LHCN-M2 (cell line): ENCODE measurements at regions not wholly inside any gene's neighbourhood (a gene's known extent, or its start where the extent isn't known, plus 50 kb on each side); places are given as distances from the start of the nearest gene placed in this dataset.
"Not testable (repeated sequence)": the region's sequence is repeated elsewhere in the genome, so short reads cannot be mapped to it uniquely, and the experiment has no call there.

Experiments
- DNase-seq: peaks from one replicate; pipeline ENCODE4 v3.0.0-alpha.2; 2012; ENCODE audit warnings: low read depth

DNA sequence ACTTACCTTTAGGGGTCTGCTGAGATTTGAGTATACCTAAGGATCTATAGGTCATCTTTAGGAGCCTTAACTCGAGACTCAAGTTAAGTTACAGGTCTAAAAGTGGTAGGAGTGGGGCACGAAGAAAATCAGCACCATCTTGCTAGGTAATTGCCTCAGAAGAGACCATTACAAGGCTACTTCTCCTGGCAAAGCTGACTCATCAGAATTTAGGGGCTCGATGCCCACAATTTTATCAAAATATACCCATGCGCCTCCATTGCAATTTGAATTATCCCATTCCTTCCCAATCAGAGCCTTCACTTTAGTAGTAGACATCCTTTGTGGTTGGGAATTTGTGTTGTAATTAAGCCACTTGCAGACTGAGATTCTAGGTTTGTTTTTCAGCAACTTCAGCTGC is 1994.3 kb downstream of the MRPL39 start:
- no peak for DNase-seq

DNA sequence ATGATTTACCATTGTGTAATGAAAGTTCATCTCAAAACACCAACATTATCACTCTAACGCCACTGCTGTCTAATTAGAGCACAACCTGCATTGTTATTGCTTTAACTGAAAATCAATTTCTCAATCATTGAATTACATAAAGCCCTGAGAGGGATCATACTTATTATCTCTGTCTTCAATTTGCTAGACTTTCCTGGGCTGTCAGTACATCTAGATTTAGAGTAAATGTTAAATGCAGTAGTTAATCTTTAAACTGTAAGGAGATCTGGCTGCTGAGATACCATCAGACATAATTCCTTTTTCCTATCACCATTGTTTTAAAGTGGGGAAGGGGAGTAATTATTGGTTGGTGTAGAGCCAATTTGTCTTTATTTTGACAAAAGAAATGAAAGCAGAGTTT is 1995.1 kb downstream of the MRPL39 start:
- no peak for DNase-seq

DNA sequence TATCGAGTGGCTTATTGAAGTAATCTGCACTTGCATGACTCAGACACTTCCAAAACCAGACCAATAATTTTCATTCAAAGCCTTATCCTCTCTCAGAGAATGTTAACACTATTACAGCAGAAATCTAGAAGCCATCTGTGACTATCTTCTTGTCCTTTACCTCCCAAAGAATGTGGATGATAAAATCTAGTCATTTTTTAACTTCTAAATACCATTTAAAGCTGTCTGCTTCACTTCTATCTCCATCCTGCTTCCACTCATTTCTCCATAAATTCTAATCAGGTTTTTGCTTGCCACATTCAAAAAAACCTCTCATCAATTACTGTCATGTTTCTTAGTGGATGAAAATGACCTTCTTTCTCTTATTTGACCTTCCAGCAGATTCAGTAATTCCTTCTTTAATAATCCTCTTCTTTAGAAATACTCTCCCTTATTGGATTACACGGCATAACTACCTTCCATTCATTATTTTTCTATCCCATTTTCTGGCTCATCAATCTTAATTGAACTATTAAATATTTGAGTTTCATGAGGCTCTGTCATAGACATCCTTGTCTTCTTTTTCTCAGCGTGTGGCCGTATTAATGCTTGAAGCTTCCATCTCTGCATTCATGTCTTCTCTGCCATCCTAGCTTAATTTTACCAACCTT is 1999.4 kb downstream of the MRPL39 start:
- no peak for DNase-seq

DNA sequence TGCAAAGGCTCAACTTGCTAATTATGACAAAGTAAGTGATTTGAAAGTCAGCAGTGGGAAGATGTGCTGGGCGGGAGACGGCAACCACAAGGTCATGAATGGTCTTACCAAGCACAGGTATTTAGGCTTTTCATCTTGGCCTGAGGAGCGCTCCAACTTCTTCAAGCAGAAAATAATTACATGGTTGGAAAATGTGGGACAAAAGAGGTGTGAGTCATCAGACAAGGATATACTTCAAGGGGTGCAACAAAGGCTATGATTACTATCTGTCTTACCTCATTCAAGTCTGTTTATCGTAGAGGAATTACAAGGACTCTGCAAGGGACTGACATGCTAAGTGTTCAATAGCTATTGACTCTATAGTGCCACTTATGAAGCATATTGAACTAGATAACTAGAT is 2005.7 kb downstream of the MRPL39 start:
- no peak for DNase-seq

DNA sequence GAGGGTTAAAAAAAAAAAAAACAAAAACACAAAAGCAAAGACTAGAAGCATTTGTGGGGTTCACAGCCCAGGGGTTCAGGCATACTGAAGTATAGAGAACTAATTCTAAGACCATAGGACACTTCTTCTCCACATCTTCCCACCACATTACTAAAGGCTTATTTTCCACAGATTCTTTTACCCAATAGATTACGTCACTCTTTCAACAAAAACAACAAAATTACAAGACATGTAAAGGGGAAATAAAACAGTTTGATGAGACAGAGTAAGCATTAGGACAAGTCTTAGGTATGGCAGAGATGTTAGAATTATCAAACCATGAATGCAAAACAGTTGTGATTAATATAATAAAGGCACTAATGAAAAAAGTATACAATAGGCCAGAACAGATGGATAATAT is 2013.7 kb downstream of the MRPL39 start:
- no peak for DNase-seq

DNA sequence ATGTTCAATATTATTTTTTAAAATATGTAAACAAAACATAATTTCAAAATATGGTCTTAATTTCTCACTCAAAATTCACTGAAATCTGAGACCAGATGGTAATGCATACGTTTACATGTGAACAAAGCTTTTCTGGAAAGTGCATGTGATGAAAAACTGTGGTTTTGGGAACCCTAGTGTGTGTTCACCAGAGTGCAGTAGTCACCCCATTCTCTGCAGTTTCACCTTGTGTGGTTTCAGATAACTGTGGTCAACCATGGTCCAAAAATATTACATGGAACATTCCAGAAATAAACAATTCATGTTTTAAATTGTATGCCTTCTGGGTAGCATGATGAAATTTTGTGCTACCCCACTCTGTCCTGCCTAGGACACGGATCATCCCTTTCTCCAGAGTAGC is 2021.9 kb downstream of the MRPL39 start:
- no peak for DNase-seq

DNA sequence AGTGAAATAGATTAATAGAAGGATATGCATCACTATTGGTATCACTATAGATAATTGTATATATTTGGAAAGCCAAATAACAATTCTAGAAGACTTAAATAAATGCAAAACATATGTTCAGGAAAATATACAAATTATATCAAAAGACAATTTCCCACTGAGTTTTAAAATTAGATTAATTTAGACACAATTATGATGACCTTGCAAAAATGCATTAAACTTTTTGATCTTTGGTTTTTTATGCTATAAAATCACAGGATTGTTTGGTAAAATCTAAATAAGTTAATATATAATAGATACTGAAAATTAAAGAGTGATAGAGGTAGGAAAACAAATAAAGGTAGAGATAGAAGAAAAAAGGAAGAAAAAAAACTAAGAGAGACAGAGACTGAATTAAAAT is 2027.7 kb downstream of the MRPL39 start:
- no peak for DNase-seq

DNA sequence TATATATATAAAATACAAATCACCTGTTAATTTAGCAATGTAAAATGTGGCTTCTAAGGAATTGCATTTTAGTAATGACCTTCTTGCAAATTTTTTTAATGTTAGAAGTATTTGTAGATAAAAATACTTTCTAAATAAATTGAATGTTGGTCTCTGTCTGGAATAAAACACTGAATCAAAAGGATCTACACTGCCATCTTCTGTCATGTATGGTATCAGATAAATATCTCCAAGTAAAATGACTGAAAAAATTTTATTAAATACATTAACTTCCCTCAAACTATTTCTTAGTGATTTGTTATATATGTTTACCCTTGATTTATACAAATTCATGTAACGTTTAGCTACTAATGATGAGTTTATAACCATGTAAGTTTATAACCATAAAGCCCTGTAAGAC is 2029.3 kb downstream of the MRPL39 start:
- DNase-seq: no peak

DNA sequence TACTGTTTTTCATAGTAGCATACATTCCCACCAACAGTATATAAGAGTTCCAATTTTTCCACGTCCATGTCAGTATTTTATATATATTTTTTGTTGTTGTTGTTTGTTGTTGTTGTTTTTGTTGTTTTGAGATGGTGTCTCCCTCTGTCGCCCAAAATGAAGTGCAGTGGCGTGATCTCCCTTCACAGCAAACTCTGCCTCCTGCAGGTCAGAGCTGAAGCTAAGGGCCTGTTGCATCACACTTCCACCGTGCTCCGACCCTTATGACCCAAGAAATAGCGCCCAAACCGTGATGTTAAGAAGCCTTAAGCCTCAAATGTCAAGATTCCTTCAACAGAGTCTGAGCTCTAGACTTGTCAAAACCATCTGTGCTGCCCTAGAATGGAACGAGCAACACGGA is 2032.3 kb downstream of the MRPL39 start:
- DNase-seq: no peak

DNA sequence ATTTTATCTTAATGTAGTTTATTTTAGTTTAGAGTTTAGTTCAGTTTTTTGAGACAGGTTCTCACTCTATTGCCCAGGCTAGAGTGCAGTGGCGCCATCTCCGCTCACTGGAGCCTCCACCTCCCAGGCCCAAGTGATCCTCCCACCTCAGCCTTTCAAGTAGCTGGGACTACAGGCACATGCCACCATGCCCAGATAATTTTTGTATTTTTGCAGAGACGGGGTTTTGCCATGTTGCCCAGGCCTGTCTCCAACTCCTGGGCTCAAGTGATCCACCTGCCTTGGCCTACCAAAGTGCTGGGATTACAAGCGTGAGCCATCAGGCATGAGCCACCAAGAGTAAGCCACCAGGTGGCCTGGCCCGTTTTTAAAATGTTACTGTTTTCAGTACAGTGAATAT is 2058.4 kb downstream of the MRPL39 start:
- not testable (repeated sequence) for DNase-seq

DNA sequence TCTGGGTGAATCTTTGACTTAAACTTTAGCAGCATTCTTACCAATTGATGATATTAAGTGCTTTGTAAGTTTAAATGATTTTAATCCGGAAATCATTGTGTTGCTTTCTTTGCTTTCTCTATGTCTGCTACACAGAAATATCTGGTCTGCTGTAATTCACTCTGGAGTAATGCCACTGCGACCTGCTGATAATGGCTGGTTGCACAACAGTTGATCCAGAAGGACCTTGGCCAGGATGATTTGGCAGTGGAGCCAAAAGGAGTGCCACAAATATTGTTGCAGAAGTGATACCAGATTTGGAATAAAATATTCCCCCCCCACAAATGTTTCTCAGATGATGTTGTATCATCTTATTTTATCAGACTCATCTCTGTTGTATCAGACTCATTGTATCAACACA is 2063.9 kb downstream of the MRPL39 start:
- DNase-seq: no peak

DNA sequence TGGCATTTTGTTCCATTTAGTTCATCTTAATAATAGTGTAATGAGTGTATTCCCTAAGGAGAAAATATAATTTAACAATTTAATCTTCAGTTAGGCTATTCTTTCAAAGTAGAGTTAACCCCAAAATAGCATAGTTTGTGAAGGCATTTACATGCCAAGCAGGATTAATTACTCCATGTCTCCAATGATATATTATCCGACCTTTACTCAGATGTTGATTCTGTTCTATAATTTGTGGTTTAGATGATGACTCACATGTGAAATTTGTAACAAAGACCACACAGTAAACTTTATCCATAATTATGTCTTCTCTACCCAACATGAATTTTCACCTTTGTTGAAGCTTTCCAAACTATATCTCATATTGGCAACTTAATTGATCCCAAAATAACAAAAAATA is 2065.2 kb downstream of the MRPL39 start:
- no peak for DNase-seq

DNA sequence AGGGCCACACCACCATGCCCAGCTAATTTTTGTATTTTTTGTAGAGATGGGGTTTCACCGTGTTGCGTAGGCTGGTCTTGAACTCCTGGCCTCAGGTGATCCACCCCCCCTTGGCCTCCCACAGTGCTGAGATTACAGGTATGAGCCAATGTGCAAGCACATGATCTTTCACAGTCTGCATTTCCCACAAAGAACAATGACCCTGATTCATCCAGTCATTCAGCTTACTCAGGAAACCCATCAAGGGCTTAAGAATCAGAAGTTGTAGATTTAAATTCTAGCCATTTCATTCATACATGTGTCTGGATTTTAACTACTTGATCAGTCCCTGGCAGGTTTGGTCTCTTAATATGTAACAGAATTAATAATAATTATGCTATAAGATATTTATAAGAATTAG is 2065.7 kb downstream of the MRPL39 start:
- no peak for DNase-seq

DNA sequence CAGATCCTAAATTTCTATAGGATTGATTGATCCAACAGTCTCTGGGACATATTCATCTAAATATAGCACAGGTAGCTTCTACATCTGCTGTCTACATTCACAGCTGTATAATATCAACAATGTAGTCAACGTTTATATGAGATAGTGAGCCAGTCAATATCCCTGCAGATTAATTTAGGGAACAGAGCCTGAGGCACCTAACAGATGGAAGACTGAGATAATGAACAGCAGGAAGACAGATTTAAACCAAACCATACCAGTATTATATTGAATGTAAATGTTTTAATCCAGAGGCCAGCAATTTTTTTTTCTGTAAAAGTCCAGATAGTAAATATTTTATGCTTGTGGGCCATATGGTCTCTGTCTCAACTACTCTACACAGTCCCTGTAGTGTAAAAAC is 2072.4 kb downstream of the MRPL39 start:
- DNase-seq: no peak

DNA sequence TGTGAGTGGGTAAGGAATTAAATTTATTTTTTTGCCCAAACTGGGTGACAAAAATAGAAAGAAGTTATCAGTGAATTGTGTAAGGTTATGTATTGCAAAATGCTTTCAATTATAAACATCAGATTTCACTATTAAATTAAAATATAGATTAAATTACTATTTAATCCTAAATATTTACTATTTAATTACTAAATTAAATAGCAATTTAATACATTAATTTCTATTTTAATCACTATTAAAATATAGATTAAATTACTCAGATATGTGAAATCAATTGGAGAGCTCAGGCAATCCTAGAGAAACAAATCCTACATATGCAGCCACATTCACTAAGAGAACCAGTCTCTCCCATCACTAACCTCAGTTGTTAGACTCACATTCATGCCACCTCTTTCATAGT is 2075.8 kb downstream of the MRPL39 start:
- no peak for DNase-seq

DNA sequence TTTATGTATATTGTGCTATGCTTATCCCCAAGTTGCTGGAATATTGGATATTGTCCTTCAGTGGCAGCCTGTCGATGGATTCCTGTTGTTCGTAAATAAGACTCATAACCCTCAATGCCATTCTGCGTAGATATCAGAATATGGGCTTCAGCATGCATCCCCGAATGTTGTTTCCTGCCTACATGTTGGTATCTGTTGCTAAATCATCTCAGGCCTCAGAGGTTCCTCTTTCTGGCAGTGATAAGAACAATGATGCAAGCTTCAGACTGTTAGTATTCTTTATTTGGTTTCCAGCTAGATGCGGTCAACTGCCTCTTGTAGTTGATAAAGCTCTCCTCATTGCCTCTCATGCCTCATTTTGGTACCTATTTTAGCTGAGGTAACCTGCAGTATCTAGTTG is 2082.6 kb downstream of the MRPL39 start:
- DNase-seq: no peak

DNA sequence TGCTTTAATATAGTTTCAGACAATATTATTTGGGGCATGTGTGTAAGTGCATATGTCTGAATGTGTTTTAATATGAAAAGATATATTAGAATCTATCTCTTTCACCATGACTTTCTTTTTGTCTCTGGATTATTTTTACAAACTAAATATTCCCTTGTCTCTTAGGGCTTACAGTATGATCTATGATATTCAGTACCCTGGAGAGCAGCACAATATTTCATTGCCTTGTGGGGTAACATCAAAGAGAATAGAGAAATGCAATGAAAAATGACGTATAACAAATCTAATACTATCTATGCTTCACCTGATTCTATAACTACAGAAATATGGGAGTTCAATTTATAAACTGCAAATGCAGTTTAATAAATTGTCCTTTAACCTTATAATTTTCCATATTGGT is 2084.5 kb downstream of the MRPL39 start:
- DNase-seq: no peak

DNA sequence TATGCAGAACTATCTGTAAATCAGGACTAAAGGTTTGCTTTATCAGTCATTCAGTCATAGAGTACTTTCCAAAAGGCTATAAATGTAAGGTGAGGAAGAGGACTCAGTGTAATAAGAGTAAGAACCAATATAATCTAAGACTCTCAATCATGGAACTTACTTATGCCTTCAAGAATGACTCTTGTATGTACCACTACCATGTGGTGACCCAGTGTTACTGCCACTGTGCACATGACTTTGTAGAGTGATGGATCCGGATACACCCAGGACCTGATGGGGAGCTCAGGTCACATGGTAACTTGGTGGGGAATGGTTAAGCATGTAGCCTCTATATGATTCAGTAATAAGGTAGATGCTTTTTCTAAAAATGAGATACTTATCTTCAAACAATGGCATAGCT is 2099.8 kb downstream of the MRPL39 start:
- DNase-seq: no peak

DNA sequence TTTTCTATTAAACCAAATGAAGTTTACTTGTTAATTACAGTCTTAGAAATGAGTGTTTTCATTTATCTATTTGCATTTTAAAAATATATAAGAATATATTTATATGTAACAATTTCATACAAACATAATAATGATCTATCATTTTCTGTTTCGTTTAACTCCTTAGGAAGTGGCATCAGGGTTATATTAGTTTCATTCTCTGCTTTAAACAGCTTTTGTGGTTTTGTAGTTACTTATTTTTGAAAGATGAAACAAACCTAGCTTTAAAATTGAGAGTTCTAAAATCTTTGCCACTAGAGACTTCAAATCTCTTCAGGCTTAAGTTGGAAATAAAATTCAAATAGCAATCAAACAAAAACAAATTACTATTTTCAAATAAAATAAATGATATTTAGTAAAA is 2110.6 kb downstream of the MRPL39 start:
- no peak for DNase-seq

DNA sequence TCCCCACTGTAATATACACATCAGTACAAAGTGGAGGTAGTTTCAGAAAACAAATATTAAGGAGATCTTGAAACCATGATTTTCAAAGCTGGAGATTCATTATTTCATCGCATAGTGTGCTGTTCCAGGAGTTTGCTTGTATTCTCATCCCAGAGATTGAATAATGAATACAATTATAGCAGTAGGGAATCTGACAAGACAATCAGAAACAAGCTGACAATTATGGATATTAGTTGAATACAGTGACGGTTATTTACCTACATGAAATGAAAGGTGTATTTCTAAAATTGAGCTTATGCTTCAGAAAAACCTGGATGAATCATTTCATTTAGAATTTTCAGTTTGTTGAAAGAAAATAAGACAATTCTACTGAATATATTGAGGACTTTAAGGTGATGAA is 2119.0 kb downstream of the MRPL39 start:
- no peak for DNase-seq

DNA sequence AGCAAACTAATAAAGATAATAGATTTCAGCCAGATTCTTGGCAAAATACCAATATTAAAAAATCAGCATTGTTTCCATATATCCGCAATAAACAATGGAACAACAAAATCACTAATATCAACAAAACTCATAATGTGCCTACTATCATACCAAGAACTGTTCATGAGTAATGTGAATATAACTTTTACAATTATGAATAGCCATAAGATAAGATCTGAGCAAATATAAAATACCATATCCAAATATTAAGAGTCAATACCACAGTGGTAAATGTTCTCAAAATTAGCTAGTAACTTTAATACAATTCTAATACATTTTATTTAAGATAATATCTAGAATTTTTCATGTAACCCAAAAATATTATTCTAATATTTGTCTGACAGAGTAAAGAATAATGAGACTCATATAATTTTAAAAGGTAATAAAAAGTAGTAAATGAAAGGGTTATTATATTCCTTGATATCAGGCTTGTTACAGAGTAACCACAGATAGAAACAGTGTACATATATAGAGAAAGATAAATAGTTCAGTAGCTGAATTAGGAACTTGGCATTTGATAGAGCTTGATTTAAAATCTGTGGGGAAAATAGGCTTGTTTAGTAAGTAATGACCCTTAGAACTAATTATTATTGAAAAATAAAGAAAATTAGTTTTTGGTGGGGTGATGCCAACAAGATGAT is 2126.6 kb downstream of the MRPL39 start:
- DNase-seq: no peak

DNA sequence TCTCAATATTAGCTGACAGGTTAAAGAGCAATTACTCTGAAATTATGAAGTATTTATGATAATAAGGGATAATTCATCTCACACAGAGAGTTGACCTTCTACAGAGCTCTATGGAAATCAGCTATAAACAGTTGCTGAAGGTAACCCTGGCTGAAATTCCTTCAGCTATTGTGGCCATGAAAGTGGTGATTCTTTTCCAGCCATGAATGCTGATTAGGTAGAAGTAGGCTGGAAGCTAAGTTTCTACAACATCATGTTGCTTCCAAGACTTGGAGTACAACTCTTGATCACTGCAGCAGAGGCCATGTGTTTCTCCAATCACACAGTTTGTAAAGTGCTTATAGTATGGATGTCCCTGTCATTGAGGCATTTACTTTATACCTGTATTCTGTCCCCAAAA is 2128.9 kb downstream of the MRPL39 start:
- no peak for DNase-seq

DNA sequence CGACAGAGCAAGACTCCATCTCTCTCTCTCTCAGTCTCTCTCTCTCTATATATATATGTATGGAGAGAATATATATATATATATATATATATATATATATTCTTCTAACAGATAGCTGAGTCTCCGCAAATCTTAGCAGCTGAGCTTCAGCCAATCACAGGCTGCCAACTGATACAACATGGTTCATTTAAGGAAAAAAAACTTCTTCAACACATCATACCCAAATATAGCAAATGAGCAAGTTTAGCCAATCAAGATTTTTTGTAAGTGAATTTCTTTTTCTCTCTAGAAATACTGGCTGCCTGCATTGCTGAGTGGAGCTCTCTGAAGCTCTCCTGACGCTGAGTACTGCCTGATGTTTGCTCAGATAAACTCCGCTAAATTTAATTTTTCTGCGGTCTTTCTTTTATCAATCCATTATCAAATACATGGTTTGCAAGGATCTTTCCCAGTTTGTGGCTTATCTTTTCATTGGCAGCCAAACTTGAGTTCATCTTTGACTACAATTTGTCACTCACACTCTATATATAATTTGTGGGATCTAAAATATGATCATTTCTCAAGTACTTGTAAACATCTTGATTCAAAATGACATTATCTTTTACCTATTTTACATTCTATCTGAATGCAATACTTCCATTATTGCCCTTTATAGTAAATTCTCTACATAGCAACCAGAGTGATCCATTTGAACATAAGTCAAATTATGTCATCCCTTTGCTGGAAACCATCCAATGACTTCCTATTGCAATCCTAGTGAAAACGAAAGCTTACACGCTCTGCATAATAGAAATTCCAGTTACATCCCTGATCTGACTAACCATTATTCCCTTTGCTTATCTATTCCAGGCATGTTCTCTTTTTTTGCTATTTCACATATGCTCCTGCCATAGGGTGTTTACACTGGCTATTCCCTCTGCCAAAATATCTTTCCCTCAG is 2131.7 kb downstream of the MRPL39 start:
- DNase-seq: no peak
